Stimulated activated effector memory CD8-positive, alpha-beta T cell treated with anti-CD3 and anti-CD28 coated beads, Interleukin-12 subunit alpha, Interleukin-12 subunit beta, amount 100 ng/mL, for 72 hours (primary cell): ENCODE measurements at regions not wholly inside any gene's neighbourhood (a gene's known extent, or its start where the extent isn't known, plus 50 kb on each side); places are given as distances from the start of the nearest gene placed in this dataset.

ENCODE experiments used
- ATAC-seq: fragments of 150-1000 bp; cut with Tn5 transposase; 2 replicates; pipeline ENCODE4 v1.10.0; 2021
- DNase-seq, 2 donors: peaks; one replicate each; pipeline ENCODE4 v3.0.0; 2021 to 2022; ENCODE audit warnings: low spot score in 2 of 2
- H3K27ac Mint-ChIP-seq: one replicate; pipeline ENCODE4 v1.8.0; 2022; ENCODE audit warnings: mild to moderate bottlenecking, mixed read lengths
- H3K36me3 Mint-ChIP-seq: one replicate; pipeline ENCODE4 v1.8.0; 2022; ENCODE audit warnings: mild to moderate bottlenecking, mixed read lengths
- H3K4me1 Mint-ChIP-seq: one replicate; pipeline ENCODE4 v1.8.0; 2022; ENCODE audit warnings: mixed read lengths
- H3K4me3 Mint-ChIP-seq: one replicate; pipeline ENCODE4 v1.8.0; 2022; ENCODE audit warnings: mild to moderate bottlenecking, mixed read lengths
- H3K9me3 Mint-ChIP-seq: one replicate; pipeline ENCODE4 v1.8.0; 2022; ENCODE audit warnings: mixed read lengths

- H3K4me3 Mint-ChIP-seq = peak overlapping the region; percentile 63
- H3K9me3 Mint-ChIP-seq = no peaks in the 10 kb centered on the region
- DNase-seq (no peak), ATAC-seq (no peak)
- H3K4me1 Mint-ChIP-seq = peaks cover 58% of the 10 kb centered on the region
- peak overlapping the region; percentile 92 for H3K27ac Mint-ChIP-seq
- peaks cover 15% of the 10 kb centered on the region for H3K36me3 Mint-ChIP-seq
Measured at GRCh38 chr2:9778471-9779316, 64.6 kb upstream of the TAF1B start.

- ATAC-seq (peak; percentile 76), DNase-seq (peak; percentile 29 to 68)
- H3K36me3 Mint-ChIP-seq = peaks cover 15% of the 10 kb centered on the region
- H3K27ac Mint-ChIP-seq = peak overlapping the region; percentile 92
- H3K9me3 Mint-ChIP-seq = peaks cover 4% of the 10 kb centered on the region
- peaks cover 63% of the 10 kb centered on the region for H3K4me1 Mint-ChIP-seq
- H3K4me3 Mint-ChIP-seq = peak overlapping the region; percentile 63
Measured at GRCh38 chr2:9779596-9780264, 63.5 kb upstream of the TAF1B start.

- peak in 1 of 2 donors; percentile 70 for DNase-seq
- Mint-ChIP-seq H3K36me3 (peaks cover 15% of the 10 kb centered on the region), H3K27ac (peak overlapping the region; percentile 92), H3K4me3 (peak overlapping the region; percentile 63), H3K4me1 (peaks cover 64% of the 10 kb centered on the region), H3K9me3 (peaks cover 4% of the 10 kb centered on the region)
- peak; percentile 65 for ATAC-seq
Measured at GRCh38 chr2:9780368-9781130, 62.7 kb upstream of the TAF1B start.

- Mint-ChIP-seq H3K4me1 (peaks cover 64% of the 10 kb centered on the region), H3K27ac (peak overlapping the region; percentile 92), H3K4me3 (peak overlapping the region; percentile 63), H3K9me3 (peaks cover 4% of the 10 kb centered on the region), H3K36me3 (peaks cover 15% of the 10 kb centered on the region)
- no peak for ATAC-seq
- no peak for DNase-seq
Measured at GRCh38 chr2:9781252-9781651, 62.0 kb upstream of the TAF1B start.

GRCh38 chr2:9782197-9782719, 61.0 kb upstream of the TAF1B start:
- peaks cover 67% of the 10 kb centered on the region for H3K4me1 Mint-ChIP-seq
- peaks cover 15% of the 10 kb centered on the region for H3K36me3 Mint-ChIP-seq
- peak overlapping the region; percentile 63 for H3K4me3 Mint-ChIP-seq
- peak overlapping the region; percentile 92 for H3K27ac Mint-ChIP-seq
- peaks cover 4% of the 10 kb centered on the region for H3K9me3 Mint-ChIP-seq
- peak; percentile 43 to 80 for DNase-seq
- ATAC-seq = peak; percentile 86

GRCh38 chr2:9789371-9789770, 53.9 kb upstream of the TAF1B start:
- H3K27ac Mint-ChIP-seq = no peak overlapping the region
- no peak for ATAC-seq
- H3K4me1 Mint-ChIP-seq = peaks cover 13% of the 10 kb centered on the region
- H3K4me3 Mint-ChIP-seq = no peak overlapping the region
- peaks cover 8% of the 10 kb centered on the region for H3K9me3 Mint-ChIP-seq
- no peaks in the 10 kb centered on the region for H3K36me3 Mint-ChIP-seq
- DNase-seq = no peak

GRCh38 chr2:9790702-9791225, 52.5 kb upstream of the TAF1B start:
- Mint-ChIP-seq H3K9me3 (peaks cover 4% of the 10 kb centered on the region), H3K4me3 (no peak overlapping the region), H3K4me1 (peaks cover 9% of the 10 kb centered on the region), H3K27ac (peak overlapping the region; percentile 56), H3K36me3 (no peaks in the 10 kb centered on the region)
- ATAC-seq = no peak
- no peak for DNase-seq

- ATAC-seq (no peak), DNase-seq (no peak)
- Mint-ChIP-seq H3K4me1 (peaks cover 9% of the 10 kb centered on the region), H3K9me3 (peaks cover 4% of the 10 kb centered on the region), H3K4me3 (no peak overlapping the region), H3K27ac (peak overlapping the region; percentile 45), H3K36me3 (no peaks in the 10 kb centered on the region)
Measured at GRCh38 chr2:9791711-9792110, 51.6 kb upstream of the TAF1B start.

GRCh38 chr2:9793156-9793917, 49.9 kb upstream of the TAF1B start:
- DNase-seq = no peak
- no peak overlapping the region for H3K27ac Mint-ChIP-seq
- H3K36me3 Mint-ChIP-seq = no peaks in the 10 kb centered on the region
- H3K4me1 Mint-ChIP-seq = peaks cover 9% of the 10 kb centered on the region
- H3K9me3 Mint-ChIP-seq = peaks cover 2% of the 10 kb centered on the region
- no peak overlapping the region for H3K4me3 Mint-ChIP-seq
- ATAC-seq = no peak
